HUES48 (cell line): ENCODE measurements at regions not wholly inside any gene's neighbourhood (a gene's known extent, or its start where the extent isn't known, plus 50 kb on each side); places are given as distances from the start of the nearest gene placed in this dataset.
"Not testable (repeated sequence)": the region's sequence is repeated elsewhere in the genome, so short reads cannot be mapped to it uniquely, and the experiment has no call there.

Source experiments
- H3K27ac ChIP-seq: one replicate; pipeline ENCODE4 v1.7.0; 2013; ENCODE audit warnings: low read depth, low read length, inconsistent platforms
- H3K27me3 ChIP-seq: 2 replicates; pipeline ENCODE4 v1.6.1; 2013; ENCODE audit warnings: mild to moderate bottlenecking, low read length; ENCODE audit not compliant: control insufficient read depth, insufficient read depth
- H3K36me3 ChIP-seq: 2 replicates; pipeline ENCODE4 v1.6.1; 2013; ENCODE audit warnings: low read length; ENCODE audit not compliant: control insufficient read depth, insufficient read depth
- H3K4me1 ChIP-seq: 2 replicates; pipeline ENCODE4 v1.6.1; 2013; ENCODE audit warnings: mild to moderate bottlenecking, low read length; ENCODE audit not compliant: control insufficient read depth, insufficient read depth
- H3K4me3 ChIP-seq: 2 replicates; pipeline ENCODE4 v1.5.1; 2013; ENCODE audit warnings: mild to moderate bottlenecking, low read depth, low read length
- H3K9ac ChIP-seq: 2 replicates; pipeline ENCODE4 v1.6.1; 2013; ENCODE audit warnings: mild to moderate bottlenecking, low read depth, low read length, moderate library complexity
- H3K9me3 ChIP-seq: 2 replicates; pipeline ENCODE4 v1.6.1; 2013; ENCODE audit warnings: low read length; ENCODE audit not compliant: control insufficient read depth, insufficient read depth

DNA sequence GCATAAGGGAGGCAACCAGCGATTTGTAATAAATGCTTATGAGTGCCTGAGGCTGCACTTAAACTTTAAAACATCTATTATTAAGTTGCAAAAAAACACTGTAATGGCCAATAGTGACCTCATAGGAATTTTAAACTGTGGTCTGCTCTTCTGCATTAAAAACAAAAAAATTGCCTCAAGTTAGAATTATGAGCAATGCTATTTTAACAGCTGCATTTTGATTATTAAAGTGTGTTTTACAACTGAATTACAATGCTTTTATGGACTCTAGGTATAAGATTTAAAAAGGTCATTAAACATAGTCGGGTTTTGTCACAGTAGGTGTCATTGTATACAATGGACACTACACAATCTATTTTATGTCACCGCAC lies 528.7 kb upstream of the FANCL start:
- Histone ChIP-seq H3K36me3 (no peaks in the 10 kb centered on the region), H3K4me1 (peaks cover 9% of the 10 kb centered on the region; the same call in 1 of the 2 replicates), H3K27me3 (no peaks in the 10 kb centered on the region), H3K9ac (no peak overlapping the region), H3K4me3 (no peak overlapping the region), H3K27ac (no peak overlapping the region), H3K9me3 (no peaks in the 10 kb centered on the region)

DNA sequence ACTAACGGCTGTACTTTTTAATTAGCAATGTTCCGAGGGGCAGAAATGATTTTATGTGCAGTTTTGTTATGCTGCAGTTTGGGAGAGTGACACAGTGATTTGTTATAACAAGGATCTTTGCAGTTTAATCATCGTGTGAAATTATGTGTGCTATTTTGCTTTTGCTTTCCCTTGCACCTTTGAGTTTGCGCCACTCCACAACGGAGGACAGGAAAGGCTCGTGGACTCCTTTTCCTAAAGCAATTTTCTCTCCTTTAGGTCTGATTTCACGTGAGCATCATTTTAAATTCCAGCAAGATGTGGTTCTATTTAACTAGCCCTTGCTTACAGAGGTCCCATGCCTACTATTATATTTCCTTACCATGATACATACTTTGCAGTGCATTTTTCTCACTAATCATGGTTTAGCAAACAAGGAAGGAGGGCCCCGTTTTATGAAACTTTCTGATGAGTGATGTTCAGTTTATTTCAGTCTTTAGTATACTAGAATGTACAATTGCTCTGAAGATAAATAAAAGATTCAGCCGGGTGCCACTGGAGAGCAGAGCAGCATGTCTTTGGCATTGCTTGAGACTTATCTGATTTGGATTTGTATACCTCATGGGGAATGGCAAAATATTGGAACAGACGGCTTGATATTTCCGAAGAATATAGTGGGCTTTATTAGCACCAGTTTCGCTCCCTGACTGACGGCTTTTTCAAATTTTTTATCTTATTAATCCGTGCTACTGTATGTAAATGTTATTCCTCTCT lies 528.2 kb upstream of the FANCL start:
- no peak overlapping the region for H3K27ac ChIP-seq
- H3K4me3 ChIP-seq = no peak overlapping the region
- H3K4me1 ChIP-seq = peaks cover 15% of the 10 kb centered on the region
- no peak overlapping the region for H3K9ac ChIP-seq
- H3K9me3 ChIP-seq = no peaks in the 10 kb centered on the region
- H3K27me3 ChIP-seq = no peaks in the 10 kb centered on the region
- H3K36me3 ChIP-seq = no peaks in the 10 kb centered on the region

DNA sequence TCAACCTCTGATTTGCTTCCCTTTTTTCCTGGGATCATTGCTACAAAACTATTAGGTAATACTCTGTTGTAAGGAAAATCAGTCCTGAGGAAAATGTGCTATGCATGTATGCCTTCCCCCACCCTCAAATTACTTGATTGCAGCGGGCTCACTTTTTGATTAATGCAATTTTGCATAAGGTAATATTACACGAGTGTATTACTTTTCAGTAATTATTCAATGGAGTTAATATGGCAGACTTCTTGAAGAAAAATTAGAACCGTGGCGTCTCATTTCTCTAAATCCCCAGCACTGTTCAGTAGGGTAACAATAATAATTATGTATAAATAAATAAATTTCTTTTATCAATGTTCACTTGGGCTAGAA lies 527.6 kb upstream of the FANCL start:
- Histone ChIP-seq H3K27me3 (no peaks in the 10 kb centered on the region), H3K4me3 (no peak overlapping the region), H3K27ac (no peak overlapping the region), H3K4me1 (peaks cover 15% of the 10 kb centered on the region), H3K36me3 (no peaks in the 10 kb centered on the region), H3K9me3 (no peaks in the 10 kb centered on the region), H3K9ac (no peak overlapping the region)

DNA sequence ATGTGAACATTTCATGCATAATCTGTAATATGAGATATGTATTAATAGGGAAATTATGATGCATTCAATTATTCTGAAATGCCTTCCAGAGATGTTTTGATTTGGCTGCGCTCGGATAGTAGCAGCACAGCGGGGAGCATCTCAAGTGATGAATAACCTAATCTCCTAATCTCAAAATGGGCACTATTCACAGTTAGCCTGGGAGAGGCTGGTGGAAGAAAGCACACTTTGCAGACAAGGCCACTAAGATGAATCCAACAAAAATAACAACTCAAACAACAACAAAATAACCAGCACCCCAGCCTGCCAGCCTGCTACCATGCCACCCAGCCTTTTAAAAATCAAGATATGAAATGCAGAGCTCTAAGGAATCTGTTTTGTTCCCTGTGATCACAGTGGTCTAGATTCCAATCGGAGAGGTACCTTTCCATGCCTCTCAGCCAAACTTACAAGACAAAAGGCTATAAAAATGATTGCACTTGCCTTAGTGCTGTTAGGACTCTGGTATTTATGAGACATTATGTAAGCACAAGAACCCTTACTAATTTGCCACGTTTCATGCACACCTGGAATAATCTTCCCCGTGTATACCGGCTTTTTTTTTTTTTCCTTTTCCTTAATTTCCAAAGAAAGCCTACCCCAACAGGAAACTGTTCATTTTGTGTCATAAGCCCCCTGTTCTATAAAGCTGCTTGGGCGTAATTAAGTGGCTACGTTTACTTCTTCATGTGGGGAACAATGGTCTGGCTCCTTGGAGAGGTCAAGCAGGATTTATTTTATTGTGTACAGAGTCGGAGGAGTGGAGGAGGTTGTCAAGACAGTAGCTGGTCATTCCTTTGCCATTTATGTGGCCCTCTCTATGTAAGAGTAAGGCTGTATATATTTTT lies 526.9 kb upstream of the FANCL start:
- no peak overlapping the region for H3K4me3 ChIP-seq
- no peak overlapping the region for H3K9ac ChIP-seq
- no peak overlapping the region for H3K27ac ChIP-seq
- H3K27me3 ChIP-seq = no peaks in the 10 kb centered on the region
- peaks cover 15% of the 10 kb centered on the region for H3K4me1 ChIP-seq
- H3K9me3 ChIP-seq = no peaks in the 10 kb centered on the region
- no peaks in the 10 kb centered on the region for H3K36me3 ChIP-seq

DNA sequence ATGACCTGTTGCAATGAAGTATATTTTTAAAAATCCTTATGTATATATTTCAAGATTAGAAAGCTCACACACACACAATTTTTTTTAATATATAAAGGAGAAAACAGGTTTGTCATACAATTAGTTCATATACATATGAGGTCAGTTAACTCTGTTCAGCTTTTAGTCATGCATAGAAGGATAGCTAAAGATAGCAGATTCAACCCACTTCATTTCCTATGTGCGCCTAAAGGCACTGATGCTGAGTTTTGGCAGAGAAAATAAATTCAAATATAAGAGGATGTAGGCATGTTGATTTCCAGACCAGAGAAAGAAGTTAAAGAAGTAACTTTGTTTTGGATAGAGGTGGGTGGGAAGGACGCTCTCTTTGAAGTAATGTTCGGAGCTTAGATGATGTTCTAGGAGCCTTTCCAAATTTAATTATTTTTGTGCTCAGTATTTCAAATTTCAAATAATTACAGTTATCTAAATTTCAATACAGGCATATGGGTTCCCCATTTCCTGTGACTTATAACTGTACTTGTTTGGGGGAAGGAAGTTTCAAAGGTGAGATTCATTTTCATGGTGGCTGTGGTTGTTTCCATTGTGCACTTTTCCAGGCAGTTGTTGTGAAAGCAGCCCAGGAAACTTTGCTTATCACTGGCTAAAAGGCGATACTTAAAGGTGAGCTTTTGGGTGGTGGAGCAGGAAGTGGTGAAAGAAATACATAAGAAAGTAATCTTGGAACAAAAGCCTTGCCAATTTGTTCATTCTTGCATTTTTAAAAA lies 523.4 kb upstream of the FANCL start:
- no peaks in the 10 kb centered on the region for H3K36me3 ChIP-seq
- no peaks in the 10 kb centered on the region for H3K27me3 ChIP-seq
- no peak overlapping the region for H3K27ac ChIP-seq
- H3K9me3 ChIP-seq = no peaks in the 10 kb centered on the region
- H3K4me1 ChIP-seq = peaks cover 30% of the 10 kb centered on the region
- no peak overlapping the region for H3K4me3 ChIP-seq
- no peak overlapping the region for H3K9ac ChIP-seq

DNA sequence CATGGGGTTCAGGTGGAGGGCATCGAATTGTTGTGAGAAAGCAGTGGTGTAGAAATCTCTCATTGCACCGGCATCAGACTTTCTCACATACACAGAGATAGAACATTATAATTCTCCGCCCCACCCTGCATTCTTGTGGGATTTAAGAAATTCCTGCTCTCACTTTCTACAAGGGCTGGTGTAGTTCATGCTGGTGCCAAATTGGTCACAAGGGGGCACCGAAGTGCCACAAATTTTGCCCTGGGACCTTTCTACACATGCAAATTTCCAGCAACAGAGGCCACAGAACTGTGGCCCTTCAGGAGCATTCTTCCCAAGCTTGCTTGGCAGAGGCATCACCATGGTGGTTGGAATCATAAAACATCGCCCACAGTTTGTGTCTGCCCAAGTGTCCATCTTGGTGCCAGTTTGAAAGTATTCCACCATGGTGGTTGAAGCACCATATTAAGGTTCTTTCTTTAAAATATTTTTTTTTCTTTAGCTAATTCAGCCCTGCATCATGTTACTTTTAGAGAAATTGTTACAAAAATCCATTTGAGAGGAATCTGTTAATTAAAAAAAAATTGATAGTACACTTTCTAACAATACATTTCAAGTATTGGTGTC lies 521.2 kb upstream of the FANCL start:
- peaks cover 26% of the 10 kb centered on the region for H3K4me1 ChIP-seq
- H3K27me3 ChIP-seq = no peaks in the 10 kb centered on the region

DNA sequence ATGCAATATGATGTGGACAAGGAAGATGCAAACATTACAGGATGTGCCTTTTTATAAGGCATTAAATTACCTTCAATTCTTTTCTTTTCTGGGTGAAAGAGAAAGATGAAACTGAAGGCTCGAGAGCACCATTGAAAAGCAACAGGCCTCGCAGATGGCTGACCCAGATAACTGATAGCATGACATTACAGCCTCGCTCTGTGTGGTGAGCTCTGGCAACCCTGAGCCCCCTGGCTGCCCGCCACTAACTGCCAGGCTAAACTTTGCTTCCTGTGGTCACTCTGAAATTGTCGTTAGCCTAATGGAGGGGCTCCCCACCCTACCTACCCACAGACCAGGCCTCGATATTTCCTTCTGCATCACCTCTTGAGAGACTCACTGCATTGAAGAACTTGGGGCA lies 516.8 kb upstream of the FANCL start:
- Histone ChIP-seq H3K9ac (no peak overlapping the region), H3K9me3 (no peaks in the 10 kb centered on the region), H3K36me3 (no peaks in the 10 kb centered on the region), H3K4me1 (peaks cover 14% of the 10 kb centered on the region), H3K4me3 (no peak overlapping the region), H3K27me3 (no peaks in the 10 kb centered on the region), H3K27ac (no peak overlapping the region)

More for the DNA sequence above, 521.2 kb upstream of the FANCL start:
- no peak overlapping the region for H3K27ac ChIP-seq
- H3K9ac ChIP-seq = no peak overlapping the region
- H3K9me3 ChIP-seq = no peaks in the 10 kb centered on the region
- no peaks in the 10 kb centered on the region for H3K36me3 ChIP-seq
- no peak overlapping the region for H3K4me3 ChIP-seq

DNA sequence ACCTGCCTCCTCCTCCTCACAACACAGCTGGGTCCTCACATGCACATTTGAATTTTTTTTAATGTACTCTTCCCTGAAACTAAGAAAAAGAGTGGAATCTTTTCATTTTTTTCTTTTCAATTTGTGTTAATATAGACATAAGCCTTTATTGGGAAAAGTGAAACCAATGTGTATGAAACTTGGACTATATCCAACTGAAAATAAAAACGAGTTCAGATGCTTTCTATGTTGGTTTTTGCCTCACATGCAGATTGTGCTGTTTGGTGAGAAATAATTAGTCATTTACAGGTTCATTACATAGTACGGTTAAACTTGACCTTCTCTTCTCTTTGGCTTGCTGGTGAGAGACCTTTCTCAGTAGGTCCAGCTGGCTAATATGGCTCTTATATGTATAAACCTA lies 515.2 kb upstream of the FANCL start:
- H3K27ac ChIP-seq = no peak overlapping the region
- H3K27me3 ChIP-seq = no peaks in the 10 kb centered on the region
- no peaks in the 10 kb centered on the region for H3K4me1 ChIP-seq
- no peaks in the 10 kb centered on the region for H3K36me3 ChIP-seq
- no peak overlapping the region for H3K9ac ChIP-seq
- no peak overlapping the region for H3K4me3 ChIP-seq
- peaks cover 4% of the 10 kb centered on the region; the same call in 1 of the 2 replicates for H3K9me3 ChIP-seq

DNA sequence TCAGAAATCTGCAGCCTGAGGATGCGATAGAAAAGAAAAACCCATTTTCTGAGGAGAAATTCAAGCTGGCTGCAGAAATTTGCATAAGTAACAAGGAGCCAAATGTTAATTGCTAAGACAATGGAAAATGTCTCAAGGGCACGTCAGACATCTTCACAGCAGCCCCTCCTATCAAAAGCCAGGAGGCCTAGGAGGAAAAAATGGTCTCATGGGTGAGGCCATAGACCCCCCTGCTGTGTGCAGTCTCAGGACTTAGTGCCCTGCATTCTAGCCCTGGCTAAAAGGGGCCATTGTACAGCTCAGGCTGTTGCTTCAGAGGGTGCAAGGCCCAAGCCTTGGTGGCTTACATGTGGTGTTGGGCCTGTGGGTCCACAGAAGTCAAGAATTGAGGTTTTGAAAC lies 511.4 kb upstream of the FANCL start:
- H3K27ac ChIP-seq, H3K4me1 ChIP-seq, H3K36me3 ChIP-seq, H3K9ac ChIP-seq, H3K4me3 ChIP-seq, H3K27me3 ChIP-seq, H3K9me3 ChIP-seq: not testable (repeated sequence)

DNA sequence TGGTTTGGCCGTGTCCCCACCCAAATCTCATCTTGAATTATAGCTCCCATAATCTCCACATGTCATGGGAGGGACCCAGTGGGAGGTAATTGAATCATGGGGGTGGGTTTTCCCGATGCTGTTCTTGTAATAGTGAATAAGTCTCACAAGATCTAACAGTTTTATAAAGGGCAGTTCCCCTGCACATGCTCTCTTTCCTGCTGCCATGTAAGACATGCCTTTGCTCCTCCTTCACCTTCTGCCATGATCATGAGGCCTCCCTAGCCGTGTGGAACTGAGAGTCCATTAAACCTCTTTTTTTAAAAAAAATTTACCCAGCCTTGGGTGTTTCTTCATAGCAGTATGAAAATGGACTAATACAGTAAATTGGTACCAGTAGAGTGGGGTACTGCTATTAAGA lies 510.6 kb upstream of the FANCL start:
- H3K4me1 ChIP-seq, H3K36me3 ChIP-seq, H3K4me3 ChIP-seq, H3K27me3 ChIP-seq, H3K9me3 ChIP-seq, H3K27ac ChIP-seq, H3K9ac ChIP-seq: not testable (repeated sequence)
